ENCODE measurements at regions not wholly inside any gene's neighbourhood (a gene's known extent, or its start where the extent isn't known, plus 50 kb on each side); places are given as distances from the start of the nearest gene placed in this dataset.

GRCh38 chr3:145244327-145244726, 916.7 kb downstream of the PLOD2 start:
- H2AFZ ChIP-seq (ENCODE audit: insufficient read depth, low read depth, low read length, poor library complexity, severe bottlenecking) = no peak overlapping the region
- Mint-ChIP-seq H3K4me1 (no peaks in the 10 kb centered on the region), H3K4me3 (no peak overlapping the region), H3K36me3 (no peaks in the 10 kb centered on the region), H3K27me3 (ENCODE audit: low read depth in 3 of 3) (no peaks in the 10 kb centered on the region), H3K9me3 (peaks cover 2 to 36% (median 6%) of the 10 kb centered on the region in 7 donors), H3K27ac (no peak overlapping the region)
- intact Hi-C loops (cut with micrococcal nuclease) = no loop called here
- no peak for DNase-seq
- no peak overlapping the region for H3K27ac ChIP-seq (ENCODE audit: low read depth in 1 of 2, low read length in 2 of 2)
- no peak overlapping the region for H3K9ac ChIP-seq (ENCODE audit: insufficient read depth, low read length, poor library complexity, severe bottlenecking)
- H3K79me2 ChIP-seq (ENCODE audit: insufficient read depth, low read length) = no peaks in the 10 kb centered on the region
- no peak overlapping the region for H3K4me3 ChIP-seq (replicated peaks in 1 of 3; ENCODE audit: low read depth in 2 of 3, low read length in 3 of 3)
- H3K4me1 ChIP-seq (ENCODE audit: control insufficient read depth in 1 of 2, insufficient read depth in 2 of 2, low read length in 2 of 2) = no peaks in the 10 kb centered on the region
- H3K27me3 ChIP-seq (ENCODE audit: control insufficient read depth in 2 of 2, insufficient read depth in 2 of 2, low read length in 2 of 2) = no peaks in the 10 kb centered on the region
- TF ChIP-seq CTCF (IDR thresholded peaks at IDR 0.05) = no peak
- 71% methylated on average over 1 of the region's 1 CpG for WGBS (ENCODE audit: insufficient coverage)
- H3K36me3 ChIP-seq (replicated peaks in 1 of 2; ENCODE audit: control insufficient read depth in 1 of 2, insufficient read depth in 2 of 2, low read length in 2 of 2) = no peaks in the 10 kb centered on the region
- H3K4me2 ChIP-seq (replicated peaks; ENCODE audit: extremely low read depth, low read length, poor library complexity, severe bottlenecking) = no peak overlapping the region
- H4K20me1 ChIP-seq (ENCODE audit: insufficient read depth, low read length) = no peaks in the 10 kb centered on the region
- H3K9me3 ChIP-seq (replicated peaks in 1 of 2; ENCODE audit: control insufficient read depth in 1 of 2, insufficient read depth in 1 of 2, low read length in 2 of 2) = peaks cover 6 to 14% of the 10 kb centered on the region in 2 donors

GRCh38 chr3:145246291-145246690, 914.7 kb downstream of the PLOD2 start:
- Histone ChIP-seq H3K9ac (ENCODE audit: insufficient read depth, low read length, poor library complexity, severe bottlenecking) (no peak overlapping the region), H3K79me2 (ENCODE audit: insufficient read depth, low read length) (no peaks in the 10 kb centered on the region), H3K4me1 (ENCODE audit: control insufficient read depth in 1 of 2, insufficient read depth in 2 of 2, low read length in 2 of 2) (no peaks in the 10 kb centered on the region), H3K36me3 (replicated peaks in 1 of 2; ENCODE audit: control insufficient read depth in 1 of 2, insufficient read depth in 2 of 2, low read length in 2 of 2) (no peaks in the 10 kb centered on the region), H3K9me3 (replicated peaks in 1 of 2; ENCODE audit: control insufficient read depth in 1 of 2, insufficient read depth in 1 of 2, low read length in 2 of 2) (peaks cover 16 to 22% of the 10 kb centered on the region in 2 donors), H3K4me2 (replicated peaks; ENCODE audit: extremely low read depth, low read length, poor library complexity, severe bottlenecking) (no peak overlapping the region), H3K27ac (ENCODE audit: low read depth in 1 of 2, low read length in 2 of 2) (no peak overlapping the region), H3K27me3 (ENCODE audit: control insufficient read depth in 2 of 2, insufficient read depth in 2 of 2, low read length in 2 of 2) (no peaks in the 10 kb centered on the region), H4K20me1 (ENCODE audit: insufficient read depth, low read length) (no peaks in the 10 kb centered on the region), H2AFZ (ENCODE audit: insufficient read depth, low read depth, low read length, poor library complexity, severe bottlenecking) (no peak overlapping the region), H3K4me3 (replicated peaks in 1 of 3; ENCODE audit: low read depth in 2 of 3, low read length in 3 of 3) (no peak overlapping the region)
- no CpG with 5 or more reads among the region's 1 CpG for WGBS (ENCODE audit: insufficient coverage)
- Mint-ChIP-seq H3K27me3 (ENCODE audit: low read depth in 3 of 3) (no peaks in the 10 kb centered on the region), H3K36me3 (no peaks in the 10 kb centered on the region), H3K9me3 (peaks cover 5 to 35% (median 10%) of the 10 kb centered on the region in 7 donors), H3K4me3 (no peak overlapping the region), H3K4me1 (no peaks in the 10 kb centered on the region), H3K27ac (no peak overlapping the region)
- no peak for TF ChIP-seq CTCF (IDR thresholded peaks at IDR 0.05)
- no peak for DNase-seq
- intact Hi-C loops (cut with micrococcal nuclease) = no loop called here

Measured in CD14-positive monocyte (primary cell).